H9 (cell line): ENCODE measurements at regions not wholly inside any gene's neighbourhood (a gene's known extent, or its start where the extent isn't known, plus 50 kb on each side); places are given as distances from the start of the nearest gene placed in this dataset.

Experiments
- DNase-seq: peaks from one replicate; pipeline ENCODE4 v3.0.0-alpha.2; 2017
- H2AFZ ChIP-seq: one replicate; pipeline ENCODE4 v1.6.1; 2013; ENCODE audit warnings: mild to moderate bottlenecking, low read length, control low read depth, moderate library complexity
- H2AK5ac ChIP-seq: 2 replicates; pipeline ENCODE4 v1.6.1; 2013; ENCODE audit warnings: low read length, control low read depth, mixed read lengths; ENCODE audit not compliant: insufficient read length
- H2BK120ac ChIP-seq: one replicate; pipeline ENCODE4 v1.6.1; 2013; ENCODE audit warnings: low read depth, mild to moderate bottlenecking, low read length, control low read depth, inconsistent platforms; ENCODE audit not compliant: poor library complexity, severe bottlenecking
- H2BK12ac ChIP-seq: 2 replicates; pipeline ENCODE4 v1.6.1; 2013; ENCODE audit warnings: low read length, control low read depth, mixed read lengths, low read depth; ENCODE audit not compliant: insufficient read length
- H2BK15ac ChIP-seq: 2 replicates; pipeline ENCODE4 v1.6.1; 2013; ENCODE audit warnings: low read depth, low read length, control low read depth
- H2BK20ac ChIP-seq: one replicate; pipeline ENCODE4 v1.6.1; 2013; ENCODE audit warnings: low read depth, mild to moderate bottlenecking, low read length, control low read depth, inconsistent platforms; ENCODE audit not compliant: poor library complexity, severe bottlenecking
- H2BK5ac ChIP-seq: 2 replicates; pipeline ENCODE4 v1.6.1; 2013; ENCODE audit warnings: low read length, control low read depth, mixed read lengths; ENCODE audit not compliant: insufficient read length
- H3K14ac ChIP-seq: 2 replicates; pipeline ENCODE4 v1.6.1; 2013; ENCODE audit warnings: low read length, control low read depth; ENCODE audit not compliant: insufficient read depth
- H3K18ac ChIP-seq: 2 replicates; pipeline ENCODE4 v1.6.1; 2013; ENCODE audit warnings: low read depth, mild to moderate bottlenecking, mixed read lengths, low read length, control low read depth; ENCODE audit not compliant: insufficient read length
- H3K23ac ChIP-seq: 2 replicates; pipeline ENCODE4 v1.6.1; 2013; ENCODE audit warnings: low read length, control low read depth, mixed read lengths, low read depth; ENCODE audit not compliant: insufficient read length
- H3K23me2 ChIP-seq: 2 replicates; pipeline ENCODE4 v1.6.1; 2013; ENCODE audit warnings: low read depth, mild to moderate bottlenecking, mixed read lengths, low read length, control low read depth; ENCODE audit not compliant: insufficient read length, poor library complexity, severe bottlenecking
- H3K27ac ChIP-seq: 2 replicates; pipeline ENCODE4 v1.5.1; 2013; ENCODE audit warnings: low read length, control low read depth, mixed read lengths, low read depth; ENCODE audit not compliant: insufficient read length
- H3K27me3 ChIP-seq: 2 replicates; pipeline ENCODE4 v1.6.1; 2013; ENCODE audit warnings: low read length, control low read depth, inconsistent platforms; ENCODE audit not compliant: insufficient read depth
- H3K4ac ChIP-seq: 2 replicates; pipeline ENCODE4 v1.6.1; 2013; ENCODE audit warnings: low read depth, mild to moderate bottlenecking, control low read depth, inconsistent platforms, low read length, moderate library complexity
- H3K4me1 ChIP-seq: 2 replicates; pipeline ENCODE4 v1.6.1; 2013; ENCODE audit warnings: low read length, control low read depth, inconsistent platforms; ENCODE audit not compliant: insufficient read depth
- H3K4me2 ChIP-seq: 2 replicates; pipeline ENCODE4 v1.6.1; 2013; ENCODE audit warnings: low read length, control low read depth, mixed read lengths; ENCODE audit not compliant: insufficient read length, insufficient read depth
- H3K56ac ChIP-seq: 2 replicates; pipeline ENCODE4 v1.6.1; 2013; ENCODE audit warnings: low read depth, mild to moderate bottlenecking, mixed read lengths, low read length, control low read depth; ENCODE audit not compliant: insufficient read length
- H3K79me1 ChIP-seq: 2 replicates; pipeline ENCODE4 v1.6.1; 2013; ENCODE audit warnings: low read depth, mild to moderate bottlenecking, moderate library complexity, low read length, control low read depth, inconsistent platforms; ENCODE audit not compliant: insufficient read depth, poor library complexity, severe bottlenecking
- H3K79me2 ChIP-seq: 2 replicates; pipeline ENCODE4 v1.6.1; 2013; ENCODE audit warnings: low read length, control low read depth, inconsistent platforms; ENCODE audit not compliant: insufficient read depth
- H3K9ac ChIP-seq: 2 replicates; pipeline ENCODE4 v1.6.1; 2013; ENCODE audit warnings: low read length, control low read depth, mixed read lengths; ENCODE audit not compliant: insufficient read length; ENCODE audit errors: extremely low read depth
- H3K9me3 ChIP-seq: one replicate; pipeline ENCODE4 v1.6.1; 2013; ENCODE audit warnings: low read depth, low read length, inconsistent platforms; ENCODE audit not compliant: control insufficient read depth
- H3T11ph ChIP-seq: one replicate; pipeline ENCODE4 v1.6.1; 2013; ENCODE audit warnings: mild to moderate bottlenecking, low read length, control low read depth, inconsistent platforms
- H4K20me1 ChIP-seq: one replicate; pipeline ENCODE4 v1.6.1; 2013; ENCODE audit not compliant: control insufficient read depth, insufficient read length, insufficient read depth
- H4K5ac ChIP-seq: 2 replicates; pipeline ENCODE4 v1.6.1; 2013; ENCODE audit warnings: low read depth, mild to moderate bottlenecking, mixed read lengths, low read length, control low read depth; ENCODE audit not compliant: insufficient read length
- H4K8ac ChIP-seq: replicated peaks from 2 replicates; pipeline ENCODE4 v1.6.1; 2013; ENCODE audit warnings: low read length, control low read depth, mixed read lengths, low read depth; ENCODE audit not compliant: insufficient read length
- H4K91ac ChIP-seq: 2 replicates; pipeline ENCODE4 v1.6.1; 2013; ENCODE audit warnings: low read depth, mild to moderate bottlenecking, moderate library complexity, mixed read lengths, low read length, control low read depth; ENCODE audit not compliant: insufficient read length
- H3K27ac Mint-ChIP-seq, 3 experiments: 2 replicates in 2 of 3; 3 replicates in 1 of 3; pipeline ENCODE4 v1.8.0; 2020 to 2021; ENCODE audit warnings: mixed read lengths in 3 of 3, mild to moderate bottlenecking in 1 of 3, moderate library complexity in 1 of 3
- H3K27me3 Mint-ChIP-seq: 2 replicates; pipeline ENCODE4 v1.8.0; 2021; ENCODE audit warnings: low read depth, mild to moderate bottlenecking, moderate library complexity, mixed read lengths
- H3K36me3 Mint-ChIP-seq, 3 experiments: 2 replicates in 2 of 3; 3 replicates in 1 of 3; pipeline ENCODE4 v1.8.0; 2020 to 2021; ENCODE audit warnings: low read depth in 3 of 3, mixed read lengths in 3 of 3; ENCODE audit not compliant: insufficient read depth in 1 of 3
- H3K4me1 Mint-ChIP-seq, 2 experiments: 2 replicates each; pipeline ENCODE4 v1.8.0; 2020; ENCODE audit warnings: mixed read lengths in 2 of 2
- H3K4me3 Mint-ChIP-seq, 2 experiments: 2 replicates in 1 of 2; 3 replicates in 1 of 2; pipeline ENCODE4 v1.8.0; 2020 to 2021; ENCODE audit warnings: mild to moderate bottlenecking in 2 of 2, mixed read lengths in 2 of 2, moderate library complexity in 1 of 2
- H3K9me3 Mint-ChIP-seq, 2 experiments: 2 replicates in 1 of 2; 3 replicates in 1 of 2; pipeline ENCODE4 v1.8.0; 2020; ENCODE audit warnings: mild to moderate bottlenecking in 2 of 2, mixed read lengths in 2 of 2, moderate library complexity in 1 of 2
- CTCF ChIP-seq: fragments of 200-600 bp; sonication (generic); conservative IDR thresholded peaks from 3 replicates; pipeline ENCODE4 v1.8.0; 2021; ENCODE audit warnings: antibody characterized with exemption, mild to moderate bottlenecking
- WGBS: extraction: QIAGEN DNeasy Blood & Tissue Kit; methylation state at CpG from one replicate; pipeline ENCODE4 v1.1.7; 2013; ENCODE audit warnings: missing lambda C conversion rate, low lambda C conversion rate, mixed read lengths; ENCODE audit not compliant: insufficient read length; ENCODE audit errors: extremely low coverage; 5-methylcytosine and 5-hydroxymethylcytosine counted together

- H3K27ac Mint-ChIP-seq = peak overlapping the region in 1 of 3 experiments; percentile 19; a peak in 1 of 7 replicates
- H4K20me1 ChIP-seq = no peaks in the 10 kb centered on the region
These were observed 60.3 kb upstream of the LHX1 start for GRCh38 chr17:36876966-36877365.

More at GRCh38 chr17:36876966-36877365, 60.3 kb upstream of the LHX1 start:
- peaks cover 6 to 11% of the 10 kb centered on the region in 2 experiments for H3K9me3 Mint-ChIP-seq
- Histone ChIP-seq H2AK5ac (no peak overlapping the region), H3K9me3 (no peaks in the 10 kb centered on the region), H2AFZ (no peak overlapping the region), H3T11ph (no peak overlapping the region), H3K23ac (no peak overlapping the region), H3K79me2 (no peaks in the 10 kb centered on the region), H3K9ac (no peak overlapping the region), H2BK12ac (no peak overlapping the region), H3K4ac (no peak overlapping the region), H3K23me2 (no peaks in the 10 kb centered on the region), H3K4me1 (no peaks in the 10 kb centered on the region), H3K27ac (no peak overlapping the region), H3K79me1 (no peaks in the 10 kb centered on the region), H3K14ac (no peak overlapping the region), H2BK5ac (no peak overlapping the region), H3K18ac (no peak overlapping the region), H3K4me2 (no peak overlapping the region), H4K5ac (no peak overlapping the region), H2BK15ac (no peak overlapping the region), H4K8ac (no peak overlapping the region), H2BK20ac (no peak overlapping the region), H4K91ac (no peak overlapping the region), H2BK120ac (no peak overlapping the region), H3K27me3 (no peaks in the 10 kb centered on the region), H3K56ac (no peak overlapping the region)
- H3K36me3 Mint-ChIP-seq = peaks cover 2 to 8% (median 2%) of the 10 kb centered on the region in 3 experiments; a peak in 6 of 7 replicates
- peaks cover 7% of the 10 kb centered on the region in 2 experiments for H3K4me1 Mint-ChIP-seq
- no peak for DNase-seq
- no peak overlapping the region for H3K4me3 Mint-ChIP-seq
- no CpG with 5 or more reads among the region's 4 CpGs for whole genome bisulfite sequencing
- no peak for TF ChIP-seq CTCF
- H3K27me3 Mint-ChIP-seq = peaks cover 3% of the 10 kb centered on the region
